ENCODE measurements at regions not wholly inside any gene's neighbourhood (a gene's known extent, or its start where the extent isn't known, plus 50 kb on each side); places are given as distances from the start of the nearest gene placed in this dataset.

DNA sequence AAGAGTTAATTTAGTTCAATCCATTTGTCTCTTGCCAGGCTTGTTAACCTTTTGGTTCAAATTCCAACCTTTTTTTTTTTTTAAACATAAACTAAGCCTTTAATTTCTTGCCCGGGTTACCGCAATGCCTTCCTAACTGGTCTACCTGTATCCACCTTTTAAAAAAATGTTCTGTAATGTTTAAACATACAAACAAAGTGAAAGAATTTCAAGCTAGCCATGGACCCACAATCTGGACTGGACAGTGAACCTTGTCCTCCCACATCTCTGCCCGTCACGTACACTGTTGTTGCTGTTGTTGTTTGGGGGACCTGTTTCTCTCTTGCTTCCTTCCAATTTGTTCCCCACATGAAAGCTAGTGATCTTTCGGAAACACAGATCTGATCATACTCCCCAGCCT, 724.7 kb upstream of the AUTS2 start:
- TF ChIP-seq, protein P1, sequence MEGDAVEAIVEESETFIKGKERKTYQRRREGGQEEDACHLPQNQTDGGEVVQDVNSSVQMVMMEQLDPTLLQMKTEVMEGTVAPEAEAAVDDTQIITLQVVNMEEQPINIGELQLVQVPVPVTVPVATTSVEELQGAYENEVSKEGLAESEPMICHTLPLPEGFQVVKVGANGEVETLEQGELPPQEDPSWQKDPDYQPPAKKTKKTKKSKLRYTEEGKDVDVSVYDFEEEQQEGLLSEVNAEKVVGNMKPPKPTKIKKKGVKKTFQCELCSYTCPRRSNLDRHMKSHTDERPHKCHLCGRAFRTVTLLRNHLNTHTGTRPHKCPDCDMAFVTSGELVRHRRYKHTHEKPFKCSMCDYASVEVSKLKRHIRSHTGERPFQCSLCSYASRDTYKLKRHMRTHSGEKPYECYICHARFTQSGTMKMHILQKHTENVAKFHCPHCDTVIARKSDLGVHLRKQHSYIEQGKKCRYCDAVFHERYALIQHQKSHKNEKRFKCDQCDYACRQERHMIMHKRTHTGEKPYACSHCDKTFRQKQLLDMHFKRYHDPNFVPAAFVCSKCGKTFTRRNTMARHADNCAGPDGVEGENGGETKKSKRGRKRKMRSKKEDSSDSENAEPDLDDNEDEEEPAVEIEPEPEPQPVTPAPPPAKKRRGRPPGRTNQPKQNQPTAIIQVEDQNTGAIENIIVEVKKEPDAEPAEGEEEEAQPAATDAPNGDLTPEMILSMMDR (IDR thresholded peaks at IDR 0.05), result no peak
- TF ChIP-seq POLR2AphosphoS5 (IDR thresholded peaks at IDR 0.05), result no peak
- TF ChIP-seq EP300 (IDR thresholded peaks at IDR 0.05), result no peak

Measured in esophagus muscularis mucosa (tissue), 4 donors.